ENCODE measurements at regions not wholly inside any gene's neighbourhood (a gene's known extent, or its start where the extent isn't known, plus 50 kb on each side); places are given as distances from the start of the nearest gene placed in this dataset.

- no peak overlapping the region for H3K4me3 ChIP-seq (ENCODE audit: control extremely low read depth in 1 of 5, extremely low read depth in 1 of 5, insufficient read depth in 1 of 5, low read depth in 2 of 5, low read length in 4 of 5)
- POLR2A ChIA-PET = no interaction called here
- intact Hi-C loops (cut with micrococcal nuclease) = no loop called here
- no peak for ATAC-seq (ENCODE audit: low read depth)
- WGBS (ENCODE audit: insufficient coverage) = 71% methylated on average over 1 of the region's 2 CpGs
- no peak overlapping the region for H3K4me3 Mint-ChIP-seq
- H2AFZ ChIP-seq (ENCODE audit: insufficient read depth, low read depth, low read length, poor library complexity, severe bottlenecking) = no peak overlapping the region
- no peaks in the 10 kb centered on the region for H3K4me1 ChIP-seq (ENCODE audit: control insufficient read depth in 2 of 2, insufficient read depth in 2 of 2, low read length in 2 of 2)
- H3K9ac ChIP-seq (ENCODE audit: low read length) = no peak overlapping the region
- no peak overlapping the region for H3K27ac ChIP-seq (ENCODE audit: low read length in 2 of 2)
- peaks cover 0 to 4% (median 0%) of the 10 kb centered on the region in 4 experiments for H3K27me3 ChIP-seq (replicated peaks in 1 of 4; ENCODE audit: control extremely low read depth in 1 of 4, control insufficient read depth in 3 of 4, insufficient read depth in 4 of 4, low read length in 3 of 4)
- no peak for TF ChIP-seq CTCF (IDR thresholded peaks at IDR 0.05)
- no peaks in the 10 kb centered on the region for H3K4me1 Mint-ChIP-seq
- CTCF ChIA-PET = no interaction called here
- H3K27me3 Mint-ChIP-seq = peaks cover 13% of the 10 kb centered on the region
- no peak for DNase-seq
- no peaks in the 10 kb centered on the region for H3K79me2 ChIP-seq (ENCODE audit: control insufficient read depth, insufficient read depth, low read length)
- no peak overlapping the region for H3K4me2 ChIP-seq (replicated peaks; ENCODE audit: low read depth, low read length, poor library complexity, severe bottlenecking)
- H3K9me3 Mint-ChIP-seq (ENCODE audit: insufficient read depth) = peaks cover 2% of the 10 kb centered on the region
- no peaks in the 10 kb centered on the region for H3K36me3 ChIP-seq (replicated peaks in 1 of 2; ENCODE audit: control extremely low read depth in 1 of 2, control insufficient read depth in 1 of 2, extremely low read depth in 1 of 2, insufficient read depth in 2 of 2, low read length in 1 of 2)
- no peaks in the 10 kb centered on the region for H3K9me3 ChIP-seq (ENCODE audit: control extremely low read depth in 1 of 3, control insufficient read depth in 2 of 3, insufficient read depth in 1 of 3, low read length in 2 of 3)
- no peaks in the 10 kb centered on the region for H4K20me1 ChIP-seq (ENCODE audit: control insufficient read depth, insufficient read depth, low read length, poor library complexity, severe bottlenecking)
- no peak overlapping the region for H3K27ac Mint-ChIP-seq
These were observed 218.2 kb downstream of the SH2D4B start for GRCh38 chr10:80755893-80756292.

- Histone ChIP-seq H3K36me3 (replicated peaks in 1 of 2; ENCODE audit: control extremely low read depth in 1 of 2, control insufficient read depth in 1 of 2, extremely low read depth in 1 of 2, insufficient read depth in 2 of 2, low read length in 1 of 2) (no peaks in the 10 kb centered on the region), H4K20me1 (ENCODE audit: control insufficient read depth, insufficient read depth, low read length, poor library complexity, severe bottlenecking) (no peaks in the 10 kb centered on the region), H3K4me2 (replicated peaks; ENCODE audit: low read depth, low read length, poor library complexity, severe bottlenecking) (no peak overlapping the region), H2AFZ (ENCODE audit: insufficient read depth, low read depth, low read length, poor library complexity, severe bottlenecking) (no peak overlapping the region), H3K4me3 (ENCODE audit: control extremely low read depth in 1 of 5, extremely low read depth in 1 of 5, insufficient read depth in 1 of 5, low read depth in 2 of 5, low read length in 4 of 5) (no peak overlapping the region), H3K79me2 (ENCODE audit: control insufficient read depth, insufficient read depth, low read length) (no peaks in the 10 kb centered on the region), H3K4me1 (ENCODE audit: control insufficient read depth in 2 of 2, insufficient read depth in 2 of 2, low read length in 2 of 2) (no peaks in the 10 kb centered on the region), H3K27me3 (replicated peaks in 1 of 4; ENCODE audit: control extremely low read depth in 1 of 4, control insufficient read depth in 3 of 4, insufficient read depth in 4 of 4, low read length in 3 of 4) (peaks cover 0 to 4% (median 0%) of the 10 kb centered on the region in 4 experiments), H3K27ac (ENCODE audit: low read length in 2 of 2) (no peak overlapping the region), H3K9ac (ENCODE audit: low read length) (no peak overlapping the region), H3K9me3 (ENCODE audit: control extremely low read depth in 1 of 3, control insufficient read depth in 2 of 3, insufficient read depth in 1 of 3, low read length in 2 of 3) (no peaks in the 10 kb centered on the region)
- 86% methylated on average over 1 of the region's 5 CpGs for WGBS (ENCODE audit: insufficient coverage)
- POLR2A ChIA-PET = no interaction called here
- no peaks in the 10 kb centered on the region for H3K4me1 Mint-ChIP-seq
- no peak overlapping the region for H3K4me3 Mint-ChIP-seq
- no peak overlapping the region for H3K27ac Mint-ChIP-seq
- peaks cover 7% of the 10 kb centered on the region for H3K27me3 Mint-ChIP-seq
- DNase-seq (no peak), ATAC-seq (ENCODE audit: low read depth) (no peak)
- intact Hi-C loops (cut with micrococcal nuclease) = no loop called here
- CTCF ChIA-PET = no interaction called here
- TF ChIP-seq CTCF (IDR thresholded peaks at IDR 0.05) (no peak), EZH2 (IDR thresholded peaks at IDR 0.05; ENCODE audit: borderline replicate concordance, insufficient read depth, low read depth, low read length, poor library complexity, severe bottlenecking) (no peak)
- peaks cover 2% of the 10 kb centered on the region for H3K9me3 Mint-ChIP-seq (ENCODE audit: insufficient read depth)
These were observed 222.0 kb downstream of the SH2D4B start for GRCh38 chr10:80759693-80760092.

Measured in B cell (primary cell).